Amygdala (tissue), 56 donors: ENCODE measurements at regions not wholly inside any gene's neighbourhood (a gene's known extent, or its start where the extent isn't known, plus 50 kb on each side); places are given as distances from the start of the nearest gene placed in this dataset.

Experiments used
- DNase-seq, 56 donors: peaks; one replicate each; lab custom pipeline; 2025; lab: John Stamatoyannopoulos, UW

GRCh38 chr3:115323380-115323779 lies 176.3 kb upstream of the ZBTB20 start:
- no peak for DNase-seq

GRCh38 chr3:115324056-115324455 lies 177.0 kb upstream of the ZBTB20 start:
- DNase-seq: no peak

GRCh38 chr3:115325539-115325938 lies 178.5 kb upstream of the ZBTB20 start:
- DNase-seq: no peak

- DNase-seq: no peak
These were observed 183.3 kb upstream of the ZBTB20 start for GRCh38 chr3:115330430-115330829.

GRCh38 chr3:115332998-115333397 lies 185.9 kb upstream of the ZBTB20 start:
- DNase-seq: no peak

- DNase-seq: no peak
These were observed 189.7 kb upstream of the ZBTB20 start for GRCh38 chr3:115336836-115337235.

- DNase-seq: no peak
These were observed 193.5 kb upstream of the ZBTB20 start for GRCh38 chr3:115340586-115340985.

- peak in 2 of 56 donors; percentile 7 for DNase-seq
These were observed 194.1 kb upstream of the ZBTB20 start for GRCh38 chr3:115341208-115341607.

- DNase-seq: no peak
These were observed 200.6 kb upstream of the ZBTB20 start for GRCh38 chr3:115347737-115348136.

GRCh38 chr3:115348412-115348811 lies 201.3 kb upstream of the ZBTB20 start:
- DNase-seq: no peak

- DNase-seq: no peak
These were observed 202.1 kb upstream of the ZBTB20 start for GRCh38 chr3:115348951-115349745.

GRCh38 chr3:115350606-115351005 lies 203.5 kb upstream of the ZBTB20 start:
- no peak for DNase-seq

- no peak for DNase-seq
These were observed 204.1 kb upstream of the ZBTB20 start for GRCh38 chr3:115351193-115351592.

GRCh38 chr3:115354010-115354409 lies 206.9 kb upstream of the ZBTB20 start:
- no peak for DNase-seq

GRCh38 chr3:115357456-115357855 lies 210.4 kb upstream of the ZBTB20 start:
- no peak for DNase-seq

- DNase-seq: no peak
These were observed 212.4 kb upstream of the ZBTB20 start for GRCh38 chr3:115359536-115359935.

- DNase-seq: no peak
These were observed 214.7 kb upstream of the ZBTB20 start for GRCh38 chr3:115361806-115362205.

- no peak for DNase-seq
These were observed 216.0 kb upstream of the ZBTB20 start for GRCh38 chr3:115363071-115363470.

- no peak for DNase-seq
These were observed 221.9 kb upstream of the ZBTB20 start for GRCh38 chr3:115369021-115369420.

GRCh38 chr3:115375362-115375761 lies 228.3 kb upstream of the ZBTB20 start:
- no peak for DNase-seq

GRCh38 chr3:115380883-115381572 lies 233.9 kb upstream of the ZBTB20 start:
- DNase-seq: peak in 1 of 56 donors; percentile 3

- peak in 36 of 56 donors; percentile 1 to 75 (median 19) for DNase-seq
These were observed 234.5 kb upstream of the ZBTB20 start for GRCh38 chr3:115381573-115381912.
